ENCODE measurements at regions not wholly inside any gene's neighbourhood (a gene's known extent, or its start where the extent isn't known, plus 50 kb on each side); places are given as distances from the start of the nearest gene placed in this dataset.

- no peak overlapping the region for H3K27ac Mint-ChIP-seq
- no peak for DNase-seq (ENCODE audit: low spot score in 2 of 2)
- no peak for ATAC-seq
- H3K9me3 Mint-ChIP-seq = no peaks in the 10 kb centered on the region
- H3K36me3 Mint-ChIP-seq = no peaks in the 10 kb centered on the region
These were observed 843.6 kb upstream of the NECTIN3 start for GRCh38 chr3:110227991-110228390.

- ATAC-seq = no peak
- Mint-ChIP-seq H3K9me3 (peaks cover 0 to under 1% of the 10 kb centered on the region in 2 donors), H3K27ac (no peak overlapping the region), H3K36me3 (no peaks in the 10 kb centered on the region)
- no peak for DNase-seq (ENCODE audit: low spot score in 2 of 2)
These were observed 836.8 kb upstream of the NECTIN3 start for GRCh38 chr3:110234831-110235230.

- no peak overlapping the region for H3K27ac Mint-ChIP-seq
- DNase-seq (ENCODE audit: low spot score in 2 of 2) (no peak), ATAC-seq (no peak)
- peaks cover 0 to 4% of the 10 kb centered on the region in 2 donors for H3K9me3 Mint-ChIP-seq
- H3K36me3 Mint-ChIP-seq = no peaks in the 10 kb centered on the region
These were observed 834.5 kb upstream of the NECTIN3 start for GRCh38 chr3:110236976-110237610.

- DNase-seq (ENCODE audit: low spot score in 2 of 2) = no peak
- no peak overlapping the region for H3K27ac Mint-ChIP-seq
- no peaks in the 10 kb centered on the region for H3K36me3 Mint-ChIP-seq
- ATAC-seq = no peak
- peaks cover 4 to 6% of the 10 kb centered on the region in 2 donors for H3K9me3 Mint-ChIP-seq
These were observed 828.5 kb upstream of the NECTIN3 start for GRCh38 chr3:110243081-110243480.

GRCh38 chr3:110246796-110247376 lies 824.7 kb upstream of the NECTIN3 start:
- DNase-seq (ENCODE audit: low spot score in 2 of 2) (no peak), ATAC-seq (peak in 1 of 2 donors; percentile 94)
- H3K9me3 Mint-ChIP-seq = peaks cover 0 to 6% of the 10 kb centered on the region in 2 donors
- peak overlapping the region in 1 of 2 donors; percentile 69 for H3K27ac Mint-ChIP-seq
- H3K36me3 Mint-ChIP-seq = no peaks in the 10 kb centered on the region

- no peak for ATAC-seq
These were observed 823.0 kb upstream of the NECTIN3 start for GRCh38 chr3:110248666-110249065.

GRCh38 chr3:110253794-110254193 lies 817.8 kb upstream of the NECTIN3 start:
- no peak for DNase-seq (ENCODE audit: low spot score in 2 of 2)
- ATAC-seq = no peak
- H3K27ac Mint-ChIP-seq = no peak overlapping the region
- H3K36me3 Mint-ChIP-seq = no peaks in the 10 kb centered on the region
- peaks cover 0 to 2% of the 10 kb centered on the region in 2 donors for H3K9me3 Mint-ChIP-seq

More at GRCh38 chr3:110248666-110249065, 823.0 kb upstream of the NECTIN3 start:
- no peaks in the 10 kb centered on the region for H3K36me3 Mint-ChIP-seq
- no peak for DNase-seq (ENCODE audit: low spot score in 2 of 2)
- no peak overlapping the region for H3K27ac Mint-ChIP-seq
- H3K9me3 Mint-ChIP-seq = peaks cover 0 to 6% of the 10 kb centered on the region in 2 donors

GRCh38 chr3:110254591-110254990 lies 817.0 kb upstream of the NECTIN3 start:
- Mint-ChIP-seq H3K36me3 (no peaks in the 10 kb centered on the region), H3K27ac (no peak overlapping the region), H3K9me3 (peaks cover 0 to 2% of the 10 kb centered on the region in 2 donors)
- ATAC-seq = no peak
- DNase-seq (ENCODE audit: low spot score in 2 of 2) = no peak

- DNase-seq (ENCODE audit: low spot score in 2 of 2) (no peak), ATAC-seq (no peak)
- Mint-ChIP-seq H3K9me3 (peaks cover 0 to 2% of the 10 kb centered on the region in 2 donors), H3K36me3 (no peaks in the 10 kb centered on the region), H3K27ac (no peak overlapping the region)
These were observed 810.5 kb upstream of the NECTIN3 start for GRCh38 chr3:110261141-110261540.

GRCh38 chr3:110262896-110263295 lies 808.7 kb upstream of the NECTIN3 start:
- no peaks in the 10 kb centered on the region for H3K36me3 Mint-ChIP-seq
- DNase-seq (ENCODE audit: low spot score in 2 of 2) (no peak), ATAC-seq (no peak)
- no peak overlapping the region for H3K27ac Mint-ChIP-seq
- H3K9me3 Mint-ChIP-seq = peaks cover 0 to 2% of the 10 kb centered on the region in 2 donors

- no peaks in the 10 kb centered on the region for H3K36me3 Mint-ChIP-seq
- H3K9me3 Mint-ChIP-seq = no peaks in the 10 kb centered on the region
- DNase-seq (ENCODE audit: low spot score in 2 of 2) = no peak
- no peak for ATAC-seq
- H3K27ac Mint-ChIP-seq = no peak overlapping the region
These were observed 806.3 kb upstream of the NECTIN3 start for GRCh38 chr3:110265302-110265701.

- DNase-seq (ENCODE audit: low spot score in 2 of 2) (no peak), ATAC-seq (no peak)
- no peak overlapping the region for H3K27ac Mint-ChIP-seq
- H3K9me3 Mint-ChIP-seq = no peaks in the 10 kb centered on the region
- H3K36me3 Mint-ChIP-seq = no peaks in the 10 kb centered on the region
These were observed 804.2 kb upstream of the NECTIN3 start for GRCh38 chr3:110267304-110267845.

GRCh38 chr3:110272525-110272924 lies 799.1 kb upstream of the NECTIN3 start:
- Mint-ChIP-seq H3K9me3 (no peaks in the 10 kb centered on the region), H3K36me3 (no peaks in the 10 kb centered on the region), H3K27ac (no peak overlapping the region)
- ATAC-seq (no peak), DNase-seq (ENCODE audit: low spot score in 2 of 2) (no peak)

- no peak for ATAC-seq
These were observed 779.6 kb upstream of the NECTIN3 start for GRCh38 chr3:110291886-110292501.

GRCh38 chr3:110293660-110294059 lies 778.0 kb upstream of the NECTIN3 start:
- ATAC-seq (peak; percentile 86 to 93), DNase-seq (ENCODE audit: low spot score in 2 of 2) (no peak)
- no peak overlapping the region for H3K27ac Mint-ChIP-seq
- H3K36me3 Mint-ChIP-seq = peaks cover 28 to 31% of the 10 kb centered on the region in 2 donors
- peaks cover 17 to 28% of the 10 kb centered on the region in 2 donors for H3K9me3 Mint-ChIP-seq

More at GRCh38 chr3:110291886-110292501, 779.6 kb upstream of the NECTIN3 start:
- Mint-ChIP-seq H3K27ac (no peak overlapping the region), H3K36me3 (peaks cover 28 to 31% of the 10 kb centered on the region in 2 donors), H3K9me3 (peaks cover 17 to 28% of the 10 kb centered on the region in 2 donors)
- DNase-seq (ENCODE audit: low spot score in 2 of 2) = no peak

GRCh38 chr3:110296885-110297284 lies 774.7 kb upstream of the NECTIN3 start:
- Mint-ChIP-seq H3K36me3 (peaks cover 24 to 31% of the 10 kb centered on the region in 2 donors), H3K9me3 (peaks cover 14 to 28% of the 10 kb centered on the region in 2 donors), H3K27ac (no peak overlapping the region)
- ATAC-seq (no peak), DNase-seq (ENCODE audit: low spot score in 2 of 2) (no peak)

GRCh38 chr3:110301781-110302180 lies 769.8 kb upstream of the NECTIN3 start:
- H3K27ac Mint-ChIP-seq = no peak overlapping the region
- H3K9me3 Mint-ChIP-seq = no peaks in the 10 kb centered on the region
- no peak for DNase-seq (ENCODE audit: low spot score in 2 of 2)
- ATAC-seq = no peak
- no peaks in the 10 kb centered on the region for H3K36me3 Mint-ChIP-seq

Measured in activated naive CD4-positive, alpha-beta T cell treated with anti-CD3 and anti-CD28 coated beads, Interleukin-2, amount 50 U/mL, for 72 hours (primary cell).